ENCODE measurements at regions not wholly inside any gene's neighbourhood (a gene's known extent, or its start where the extent isn't known, plus 50 kb on each side); places are given as distances from the start of the nearest gene placed in this dataset.

DNA sequence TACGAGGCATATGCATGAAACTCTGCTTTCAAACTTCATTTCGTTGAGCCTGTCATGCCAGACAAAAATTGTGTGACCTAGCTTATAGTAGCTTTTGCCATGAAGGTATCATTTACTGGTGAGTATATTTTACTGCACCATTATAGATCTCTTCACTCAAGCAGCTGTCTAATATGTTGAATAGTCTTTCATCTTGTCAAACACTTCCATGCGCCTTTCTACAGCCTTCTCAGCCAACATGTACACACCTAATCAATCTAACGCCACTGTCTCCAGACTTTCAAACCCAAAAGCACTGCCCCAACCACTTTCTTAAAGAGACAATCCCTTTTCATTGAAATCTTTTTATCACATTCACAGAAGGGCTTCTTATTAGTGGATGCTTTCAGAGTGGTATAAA is 757.4 kb downstream of the VRK1 start:
- no peak for TF ChIP-seq POLR2A (IDR thresholded peaks at IDR 0.05)
- TF ChIP-seq POLR2AphosphoS5 (IDR thresholded peaks at IDR 0.05) = no peak
- TF ChIP-seq, protein P1, sequence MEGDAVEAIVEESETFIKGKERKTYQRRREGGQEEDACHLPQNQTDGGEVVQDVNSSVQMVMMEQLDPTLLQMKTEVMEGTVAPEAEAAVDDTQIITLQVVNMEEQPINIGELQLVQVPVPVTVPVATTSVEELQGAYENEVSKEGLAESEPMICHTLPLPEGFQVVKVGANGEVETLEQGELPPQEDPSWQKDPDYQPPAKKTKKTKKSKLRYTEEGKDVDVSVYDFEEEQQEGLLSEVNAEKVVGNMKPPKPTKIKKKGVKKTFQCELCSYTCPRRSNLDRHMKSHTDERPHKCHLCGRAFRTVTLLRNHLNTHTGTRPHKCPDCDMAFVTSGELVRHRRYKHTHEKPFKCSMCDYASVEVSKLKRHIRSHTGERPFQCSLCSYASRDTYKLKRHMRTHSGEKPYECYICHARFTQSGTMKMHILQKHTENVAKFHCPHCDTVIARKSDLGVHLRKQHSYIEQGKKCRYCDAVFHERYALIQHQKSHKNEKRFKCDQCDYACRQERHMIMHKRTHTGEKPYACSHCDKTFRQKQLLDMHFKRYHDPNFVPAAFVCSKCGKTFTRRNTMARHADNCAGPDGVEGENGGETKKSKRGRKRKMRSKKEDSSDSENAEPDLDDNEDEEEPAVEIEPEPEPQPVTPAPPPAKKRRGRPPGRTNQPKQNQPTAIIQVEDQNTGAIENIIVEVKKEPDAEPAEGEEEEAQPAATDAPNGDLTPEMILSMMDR (IDR thresholded peaks at IDR 0.05) = no peak
- TF ChIP-seq EP300 (IDR thresholded peaks at IDR 0.05) = no peak
